AG09319 (cell line): ENCODE measurements at regions not wholly inside any gene's neighbourhood (a gene's known extent, or its start where the extent isn't known, plus 50 kb on each side); places are given as distances from the start of the nearest gene placed in this dataset.

Experiments
- DNase-seq: peaks from one replicate; pipeline ENCODE4 v3.0.0-alpha.2; 2010; ENCODE audit warnings: low read depth; ENCODE audit errors: extremely low read depth
- CTCF ChIP-seq: IDR thresholded peaks from 2 replicates; pipeline ENCODE4 v1.5.1; 2011; ENCODE audit warnings: low read depth, mild to moderate bottlenecking, inconsistent platforms, low read length, moderate library complexity

GRCh38 chr5:173765029-173765644 is 123.0 kb upstream of the CPEB4 start:
- DNase-seq, result no peak
- TF ChIP-seq CTCF, result no peak

DNA sequence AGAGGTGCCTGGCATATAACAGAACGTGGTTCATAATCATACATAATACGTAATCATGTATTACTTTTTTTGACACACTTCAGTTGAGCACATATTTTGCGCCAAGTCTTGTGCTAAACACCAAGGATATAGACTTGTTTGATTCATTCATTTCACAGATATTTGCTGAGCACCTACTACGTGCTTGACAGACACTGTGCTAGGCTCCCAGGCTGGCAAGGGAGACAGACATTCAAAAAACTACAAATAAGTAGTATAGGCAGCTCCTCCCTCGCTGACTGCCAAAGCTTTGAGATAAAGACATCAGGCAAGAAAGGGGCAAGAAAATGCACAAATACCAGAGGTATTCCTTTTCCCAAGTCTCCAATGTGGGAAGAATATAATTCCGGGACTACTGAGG is 122.5 kb upstream of the CPEB4 start:
- TF ChIP-seq CTCF, result no peak
- DNase-seq, result no peak

GRCh38 chr5:173767574-173768266 is 120.4 kb upstream of the CPEB4 start:
- no peak for DNase-seq
- no peak for TF ChIP-seq CTCF

DNA sequence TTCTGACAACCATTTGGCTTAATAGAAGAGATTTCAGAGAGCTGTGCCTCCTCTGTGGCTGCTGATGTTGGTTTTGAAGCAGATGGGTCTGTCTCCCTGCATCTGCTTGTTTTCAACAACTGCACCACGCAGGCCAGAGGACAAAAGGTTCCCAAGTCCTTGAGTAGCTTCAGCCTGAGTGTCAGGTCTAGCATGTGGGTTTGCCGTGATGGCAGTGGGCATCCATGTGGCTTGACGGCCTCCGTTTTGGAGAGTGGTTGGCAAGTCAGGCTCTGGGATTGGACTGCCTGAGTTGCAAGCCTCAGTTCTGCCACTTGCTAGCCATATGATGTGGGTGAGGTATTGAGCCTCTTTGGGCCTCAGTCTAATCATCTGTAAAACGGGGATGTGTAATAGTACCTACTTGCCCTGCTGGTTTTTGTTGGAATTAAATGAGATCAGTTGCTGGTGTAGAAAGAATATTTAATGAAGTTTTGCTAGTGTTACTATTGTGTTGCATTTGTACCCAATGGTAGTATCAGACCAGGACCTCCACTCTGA is 119.8 kb upstream of the CPEB4 start:
- DNase-seq, result no peak
- TF ChIP-seq CTCF, result no peak

DNA sequence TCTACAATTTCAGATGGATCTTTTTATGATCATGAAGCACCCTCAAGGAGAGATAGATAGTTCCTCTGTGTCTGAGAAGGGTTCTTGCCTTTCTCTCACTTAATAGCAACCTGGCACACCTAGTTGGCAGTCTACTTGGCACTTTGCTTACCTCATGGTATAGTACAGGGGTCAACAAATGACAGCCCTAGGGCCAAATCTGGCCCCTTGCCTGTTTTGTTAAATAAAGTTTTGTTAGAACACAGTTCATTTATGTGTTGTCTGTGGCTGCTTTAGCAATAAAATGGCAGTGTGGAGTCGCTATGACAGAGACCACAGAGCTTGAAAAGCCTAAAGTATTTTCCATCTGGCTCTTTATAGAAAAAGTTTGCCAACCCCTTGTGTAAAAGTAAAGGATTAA is 119.3 kb upstream of the CPEB4 start:
- no peak for DNase-seq
- no peak for TF ChIP-seq CTCF

- no peak for DNase-seq
- TF ChIP-seq CTCF, result no peak
Observed at GRCh38 chr5:173770637-173771036, 117.5 kb upstream of the CPEB4 start.

DNA sequence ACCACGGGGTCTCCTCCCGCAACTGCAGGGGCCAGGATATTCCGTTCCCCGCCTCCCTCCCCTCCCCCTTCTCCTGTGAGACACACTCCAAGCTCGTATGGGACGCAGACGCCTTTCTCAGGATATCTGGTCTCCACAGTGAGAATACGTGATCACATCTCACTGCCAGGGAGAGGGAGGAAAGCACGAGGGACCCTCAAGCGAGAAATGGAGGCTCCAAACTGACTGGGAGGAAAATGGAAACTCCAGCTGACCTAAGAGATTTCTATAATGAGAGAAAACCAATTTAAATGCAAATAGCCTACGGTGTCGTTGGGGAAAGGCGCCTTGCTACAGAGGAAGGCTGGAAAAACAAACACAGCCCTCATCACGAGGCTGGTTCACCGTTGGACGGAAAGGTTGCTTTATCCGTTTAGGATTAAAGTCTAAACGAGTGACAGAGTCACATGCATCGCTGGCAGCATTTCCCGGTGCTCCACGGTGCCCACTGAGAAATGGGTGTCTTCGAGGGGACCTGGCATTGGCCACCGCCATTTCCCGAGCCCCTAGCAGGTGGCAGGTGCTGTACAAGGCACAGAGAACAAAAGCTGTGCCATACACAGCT is 116.9 kb upstream of the CPEB4 start:
- no peak for DNase-seq
- TF ChIP-seq CTCF, result no peak
